RWPE1 (cell line): ENCODE measurements at regions not wholly inside any gene's neighbourhood (a gene's known extent, or its start where the extent isn't known, plus 50 kb on each side); places are given as distances from the start of the nearest gene placed in this dataset.

Source experiments
- CTCF ChIA-PET: fragments of 350-600 bp; sonication (Branson Sonifier 250); formaldehyde crosslinking; extraction: SDS; loops from one replicate; lab custom pipeline; 2021; lab: Yijun Ruan, JAX
- POLR2A ChIA-PET: fragments of 400-600 bp; formaldehyde crosslinking; extraction: SDS; loops from one replicate; lab custom pipeline; 2020; ENCODE audit warnings: antibody characterized with exemption; ENCODE audit not compliant: low non-redundant PET; lab: Yijun Ruan, JAX
- DNase-seq: peaks from one replicate; pipeline ENCODE4 v3.0.0; 2012; ENCODE audit warnings: low spot score
- H3K27ac ChIP-seq: fragments of 450-650 bp; 2 replicates; pipeline ENCODE4 v1.5.1; 2017
- CTCF ChIP-seq: fragments of 450-650 bp; conservative IDR thresholded peaks from 2 replicates; pipeline ENCODE4 v1.5.1; 2017; ENCODE audit warnings: low read depth, mild to moderate bottlenecking

- no peak for DNase-seq
- CTCF ChIA-PET: no interaction called here
- POLR2A ChIA-PET: no interaction called here
- TF ChIP-seq CTCF: no peak
- H3K27ac ChIP-seq: no peak overlapping the region
Observed at GRCh38 chr16:60274431-60275019, 1540.4 kb upstream of the GOT2 start.

- no peak overlapping the region for H3K27ac ChIP-seq
- ChIA-PET POLR2A (no interaction called here), CTCF (no interaction called here)
- no peak for DNase-seq
- no peak for TF ChIP-seq CTCF
Observed at GRCh38 chr16:60271781-60272180, 1537.7 kb upstream of the GOT2 start.

GRCh38 chr16:60271025-60271771, 1537.1 kb upstream of the GOT2 start:
- no peak for TF ChIP-seq CTCF
- no peak overlapping the region for H3K27ac ChIP-seq
- CTCF ChIA-PET: no interaction called here
- no peak for DNase-seq
- POLR2A ChIA-PET: no interaction called here

GRCh38 chr16:60261425-60261824, 1527.3 kb upstream of the GOT2 start:
- ChIA-PET POLR2A (no interaction called here), CTCF (no interaction called here)

GRCh38 chr16:60259956-60260355, 1525.8 kb upstream of the GOT2 start:
- DNase-seq: no peak
- CTCF ChIA-PET: no interaction called here
- POLR2A ChIA-PET: no interaction called here
- no peak overlapping the region for H3K27ac ChIP-seq
- TF ChIP-seq CTCF: no peak

More at GRCh38 chr16:60261425-60261824, 1527.3 kb upstream of the GOT2 start:
- H3K27ac ChIP-seq: no peak overlapping the region
- DNase-seq: no peak
- no peak for TF ChIP-seq CTCF

- TF ChIP-seq CTCF: no peak
- no peak overlapping the region for H3K27ac ChIP-seq
- ChIA-PET CTCF (no interaction called here), POLR2A (no interaction called here)
- DNase-seq: no peak
Observed at GRCh38 chr16:60246086-60246485, 1512.0 kb upstream of the GOT2 start.
